Endothelial cell (in vitro differentiated cells): ENCODE measurements at regions not wholly inside any gene's neighbourhood (a gene's known extent, or its start where the extent isn't known, plus 50 kb on each side); places are given as distances from the start of the nearest gene placed in this dataset.
"Not testable (repeated sequence)": the region's sequence is repeated elsewhere in the genome, so short reads cannot be mapped to it uniquely, and the experiment has no call there.

Experiments
- DNase-seq: peaks from one replicate; pipeline ENCODE4 v3.0.0; 2021; ENCODE audit warnings: low spot score
- H3K27ac Mint-ChIP-seq: one replicate; pipeline ENCODE4 v1.8.0; 2021; ENCODE audit warnings: mixed read lengths, inconsistent platforms; ENCODE audit not compliant: unreplicated experiment
- H3K27me3 Mint-ChIP-seq: one replicate; pipeline ENCODE4 v1.8.0; 2021; ENCODE audit warnings: mild to moderate bottlenecking, moderate library complexity, mixed read lengths, inconsistent platforms; ENCODE audit not compliant: unreplicated experiment
- H3K36me3 Mint-ChIP-seq: one replicate; pipeline ENCODE4 v1.8.0; 2021; ENCODE audit warnings: mild to moderate bottlenecking, low read depth, mixed read lengths, inconsistent platforms; ENCODE audit not compliant: unreplicated experiment
- H3K4me1 Mint-ChIP-seq: one replicate; pipeline ENCODE4 v1.8.0; 2021; ENCODE audit warnings: mild to moderate bottlenecking, mixed read lengths, inconsistent platforms; ENCODE audit not compliant: unreplicated experiment
- H3K4me3 Mint-ChIP-seq: one replicate; pipeline ENCODE4 v1.8.0; 2021; ENCODE audit warnings: mild to moderate bottlenecking, mixed read lengths, inconsistent platforms; ENCODE audit not compliant: unreplicated experiment
- H3K9me3 Mint-ChIP-seq: one replicate; pipeline ENCODE4 v1.8.0; 2021; ENCODE audit warnings: mixed read lengths, inconsistent platforms; ENCODE audit not compliant: unreplicated experiment
- CTCF ChIP-seq: fragments of 200-600 bp; sonication (generic); IDR thresholded peaks from one replicate; pipeline ENCODE4 v1.5.0; 2021; ENCODE audit warnings: antibody characterized with exemption; ENCODE audit not compliant: unreplicated experiment

- no peaks in the 10 kb centered on the region for H3K4me1 Mint-ChIP-seq
- TF ChIP-seq CTCF, result no peak
These were observed 101.1 kb downstream of the PRKAB2 start for GRCh38 chr1:147071142-147071541.

DNA sequence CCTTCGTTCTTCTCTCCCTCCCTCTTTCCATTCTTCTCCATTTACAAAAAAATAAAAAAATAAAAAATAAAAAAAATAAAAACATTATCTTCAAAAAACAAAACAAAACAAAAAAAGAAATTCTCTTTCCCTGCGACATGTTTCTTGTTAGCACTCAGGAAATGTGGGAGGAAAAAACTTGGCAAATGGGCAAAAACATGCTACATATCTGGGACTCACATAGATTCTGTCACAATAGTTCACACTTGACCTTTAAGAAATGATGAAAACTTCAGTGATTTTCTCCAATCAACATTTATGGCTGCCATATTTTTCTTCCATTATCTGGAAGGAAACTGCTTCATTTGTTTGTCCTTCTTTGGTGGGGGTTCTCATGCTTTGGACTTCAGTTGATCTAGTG lies 109.3 kb downstream of the PRKAB2 start:
- no peaks in the 10 kb centered on the region for H3K4me1 Mint-ChIP-seq
- no peak overlapping the region for H3K4me3 Mint-ChIP-seq
- peaks cover 2% of the 10 kb centered on the region for H3K27me3 Mint-ChIP-seq
- DNase-seq, result no peak
- peaks cover 5% of the 10 kb centered on the region for H3K9me3 Mint-ChIP-seq
- H3K27ac Mint-ChIP-seq, result no peak overlapping the region
- TF ChIP-seq CTCF, result no peak
- H3K36me3 Mint-ChIP-seq, result no peaks in the 10 kb centered on the region

More at GRCh38 chr1:147071142-147071541, 101.1 kb downstream of the PRKAB2 start:
- H3K36me3 Mint-ChIP-seq, result no peaks in the 10 kb centered on the region
- no peak for DNase-seq
- no peaks in the 10 kb centered on the region for H3K9me3 Mint-ChIP-seq
- no peak overlapping the region for H3K27ac Mint-ChIP-seq
- peaks cover 3% of the 10 kb centered on the region for H3K27me3 Mint-ChIP-seq
- H3K4me3 Mint-ChIP-seq, result no peak overlapping the region

GRCh38 chr1:147061880-147062279 lies 110.4 kb downstream of the PRKAB2 start:
- H3K36me3 Mint-ChIP-seq, result not testable (repeated sequence)

DNA sequence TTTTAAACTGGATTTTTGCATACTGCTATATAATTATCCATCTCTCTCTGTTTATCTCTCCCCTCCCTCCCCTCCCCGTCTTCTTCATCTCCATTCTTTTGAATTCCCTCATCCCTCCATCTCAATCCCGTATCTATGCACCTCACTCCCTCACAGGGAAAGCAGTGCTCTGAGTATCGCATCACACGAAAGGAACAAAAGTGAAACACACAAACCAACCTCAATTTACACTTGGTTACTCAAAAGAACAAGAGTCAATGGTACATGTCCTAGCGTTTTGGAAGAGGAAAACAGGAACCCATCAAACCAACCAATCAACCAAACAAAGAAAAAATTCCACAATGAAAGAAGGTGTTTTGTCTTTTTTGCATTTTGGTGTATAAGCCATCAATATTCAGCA lies 115.1 kb downstream of the NBPF12 start:
- no peaks in the 10 kb centered on the region for H3K9me3 Mint-ChIP-seq
- H3K4me1 Mint-ChIP-seq, result no peaks in the 10 kb centered on the region
- H3K27me3 Mint-ChIP-seq, result no peaks in the 10 kb centered on the region
- no peak overlapping the region for H3K4me3 Mint-ChIP-seq
- TF ChIP-seq CTCF, result no peak
- no peak for DNase-seq
- H3K27ac Mint-ChIP-seq, result no peak overlapping the region
- H3K36me3 Mint-ChIP-seq, result no peaks in the 10 kb centered on the region

More at GRCh38 chr1:147061880-147062279, 110.4 kb downstream of the PRKAB2 start:
- H3K4me1 Mint-ChIP-seq, H3K4me3 Mint-ChIP-seq, H3K9me3 Mint-ChIP-seq, H3K27me3 Mint-ChIP-seq, DNase-seq, H3K27ac Mint-ChIP-seq: not testable (repeated sequence)

DNA sequence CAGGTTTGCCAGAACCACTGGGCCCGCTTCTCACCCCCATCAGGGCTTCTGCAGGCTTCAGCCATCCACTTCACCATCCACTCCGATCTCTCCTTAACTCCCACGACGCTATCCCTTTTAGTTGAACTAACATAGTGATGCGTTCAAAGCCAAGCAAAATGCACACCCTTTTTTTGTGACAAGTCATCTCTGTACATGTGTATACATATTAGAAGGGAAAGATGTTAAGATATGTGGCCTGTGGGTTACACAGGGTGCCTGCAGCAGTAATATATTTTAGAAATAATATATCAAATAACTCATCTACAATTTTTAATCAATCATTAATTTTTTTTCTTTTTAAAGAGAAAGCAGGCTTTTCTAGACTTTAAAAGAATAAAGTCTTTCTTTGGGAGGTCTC lies 114.6 kb downstream of the NBPF12 start:
- DNase-seq, result no peak
- no peak overlapping the region for H3K4me3 Mint-ChIP-seq
- no peaks in the 10 kb centered on the region for H3K4me1 Mint-ChIP-seq
- H3K27ac Mint-ChIP-seq, result no peak overlapping the region
- TF ChIP-seq CTCF, result no peak
- H3K27me3 Mint-ChIP-seq, result no peaks in the 10 kb centered on the region
- no peaks in the 10 kb centered on the region for H3K36me3 Mint-ChIP-seq
- no peaks in the 10 kb centered on the region for H3K9me3 Mint-ChIP-seq

DNA sequence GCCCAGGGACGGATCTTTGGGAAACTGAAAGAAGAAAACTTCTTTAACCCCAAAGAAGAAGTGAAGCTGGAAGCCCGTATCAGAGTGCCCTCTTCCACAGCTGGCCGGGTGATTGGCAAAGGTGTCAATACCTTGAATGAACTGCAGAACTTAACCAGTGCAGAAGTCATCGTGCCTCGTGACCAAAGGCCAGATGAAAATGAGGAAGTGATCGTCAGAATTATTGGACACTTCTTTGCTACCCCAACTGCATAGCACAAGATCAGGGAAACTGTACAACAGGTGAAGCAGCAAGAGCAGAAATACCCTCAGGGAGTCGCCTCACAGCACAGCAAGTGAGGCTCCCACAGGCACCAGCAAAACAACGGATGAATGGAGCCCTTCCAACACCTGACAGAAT lies 114.0 kb downstream of the NBPF12 start:
- Mint-ChIP-seq H3K36me3 (no peaks in the 10 kb centered on the region), H3K4me1 (peaks cover 2% of the 10 kb centered on the region), H3K27me3 (no peaks in the 10 kb centered on the region), H3K4me3 (no peak overlapping the region), H3K9me3 (no peaks in the 10 kb centered on the region), H3K27ac (no peak overlapping the region)
- no peak for DNase-seq
- no peak for TF ChIP-seq CTCF
